ENCODE measurements at regions not wholly inside any gene's neighbourhood (a gene's known extent, or its start where the extent isn't known, plus 50 kb on each side); places are given as distances from the start of the nearest gene placed in this dataset.
A peak's percentile ranks its signal among the peaks of the same experiment; 100 is the strongest.

DNA sequence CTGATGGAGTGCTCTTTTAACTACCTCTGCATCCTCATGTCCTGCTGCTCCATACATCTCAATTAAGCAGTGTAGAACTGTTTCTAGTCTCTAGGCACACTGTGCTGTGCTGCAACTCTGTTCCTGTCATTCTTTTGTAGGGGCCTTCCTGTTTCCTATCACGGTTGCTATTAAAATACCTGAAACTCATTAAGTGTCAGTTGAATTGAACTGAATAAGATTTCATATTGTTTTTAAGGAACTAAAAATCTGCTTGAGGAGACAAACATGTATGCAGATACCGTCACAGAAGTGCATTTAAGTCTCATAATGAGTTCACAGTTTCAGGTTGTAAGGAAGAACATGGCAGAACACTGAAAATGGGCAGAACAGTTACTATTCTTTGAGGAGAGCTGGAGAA is 170.1 kb downstream of the LARP7 start:
- Histone ChIP-seq H3K4me3 (ENCODE audit: low read depth, low read length) (no peak overlapping the region), H3K36me3 (ENCODE audit: control insufficient read depth, insufficient read depth, low read length) (no peaks in the 10 kb centered on the region), H3K27me3 (ENCODE audit: control insufficient read depth, insufficient read depth, low read length) (no peaks in the 10 kb centered on the region)
- TF ChIP-seq, protein P1, sequence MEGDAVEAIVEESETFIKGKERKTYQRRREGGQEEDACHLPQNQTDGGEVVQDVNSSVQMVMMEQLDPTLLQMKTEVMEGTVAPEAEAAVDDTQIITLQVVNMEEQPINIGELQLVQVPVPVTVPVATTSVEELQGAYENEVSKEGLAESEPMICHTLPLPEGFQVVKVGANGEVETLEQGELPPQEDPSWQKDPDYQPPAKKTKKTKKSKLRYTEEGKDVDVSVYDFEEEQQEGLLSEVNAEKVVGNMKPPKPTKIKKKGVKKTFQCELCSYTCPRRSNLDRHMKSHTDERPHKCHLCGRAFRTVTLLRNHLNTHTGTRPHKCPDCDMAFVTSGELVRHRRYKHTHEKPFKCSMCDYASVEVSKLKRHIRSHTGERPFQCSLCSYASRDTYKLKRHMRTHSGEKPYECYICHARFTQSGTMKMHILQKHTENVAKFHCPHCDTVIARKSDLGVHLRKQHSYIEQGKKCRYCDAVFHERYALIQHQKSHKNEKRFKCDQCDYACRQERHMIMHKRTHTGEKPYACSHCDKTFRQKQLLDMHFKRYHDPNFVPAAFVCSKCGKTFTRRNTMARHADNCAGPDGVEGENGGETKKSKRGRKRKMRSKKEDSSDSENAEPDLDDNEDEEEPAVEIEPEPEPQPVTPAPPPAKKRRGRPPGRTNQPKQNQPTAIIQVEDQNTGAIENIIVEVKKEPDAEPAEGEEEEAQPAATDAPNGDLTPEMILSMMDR (IDR thresholded peaks at IDR 0.05; ENCODE audit: insufficient read depth, low read length, poor library complexity, severe bottlenecking), result no peak
- no peak for DNase-seq (ENCODE audit: low read depth)

DNA sequence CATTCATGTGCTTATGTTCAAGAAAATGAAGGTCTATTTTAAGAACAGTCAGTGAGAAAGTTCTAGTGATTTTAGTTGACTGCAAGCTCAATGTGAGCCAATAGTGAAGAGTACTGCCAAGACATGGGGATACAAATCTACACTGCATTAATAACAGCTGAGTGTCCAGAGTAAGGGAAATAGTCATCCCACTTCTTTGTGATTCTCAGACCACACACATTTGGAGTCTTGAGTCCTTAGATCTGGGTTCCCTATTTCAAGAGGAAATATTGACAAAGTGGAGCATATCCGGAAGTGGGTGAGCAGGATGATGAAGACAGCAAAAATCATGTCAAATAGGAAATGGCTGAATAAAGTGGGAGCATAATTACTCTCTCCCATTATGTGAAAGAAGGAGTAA is 171.1 kb downstream of the LARP7 start:
- Histone ChIP-seq H3K36me3 (ENCODE audit: control insufficient read depth, insufficient read depth, low read length) (no peaks in the 10 kb centered on the region), H3K27me3 (ENCODE audit: control insufficient read depth, insufficient read depth, low read length) (no peaks in the 10 kb centered on the region), H3K4me3 (ENCODE audit: low read depth, low read length) (no peak overlapping the region)
- TF ChIP-seq, protein P1 (IDR thresholded peaks at IDR 0.05; ENCODE audit: insufficient read depth, low read length, poor library complexity, severe bottlenecking), result no peak
- no peak for DNase-seq (ENCODE audit: low read depth)

DNA sequence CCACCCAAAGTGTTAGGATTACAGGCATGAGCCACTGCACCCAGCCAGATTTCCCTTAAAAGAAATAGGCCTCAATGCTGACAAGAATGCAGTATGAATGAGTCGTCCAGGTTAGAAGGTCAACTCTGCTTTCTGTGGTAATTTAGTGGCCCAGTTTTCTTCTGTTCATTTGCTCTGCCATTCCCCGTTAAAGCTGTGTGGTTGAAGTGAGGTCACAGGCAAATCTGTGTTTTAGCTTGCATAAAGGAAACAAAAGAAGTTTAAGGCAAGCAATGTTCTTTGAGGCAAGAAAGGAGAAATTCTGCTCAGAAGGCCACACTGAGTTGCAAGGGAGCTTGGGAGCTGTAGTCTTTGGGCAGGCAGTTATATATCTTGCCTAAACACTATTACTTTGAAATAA is 176.8 kb downstream of the LARP7 start:
- H3K27me3 ChIP-seq (ENCODE audit: control insufficient read depth, insufficient read depth, low read length), result no peaks in the 10 kb centered on the region
- H3K36me3 ChIP-seq (ENCODE audit: control insufficient read depth, insufficient read depth, low read length), result no peaks in the 10 kb centered on the region
- H3K4me3 ChIP-seq (ENCODE audit: low read depth, low read length), result no peak overlapping the region
- DNase-seq (ENCODE audit: low read depth), result peak; percentile 56
- TF ChIP-seq, protein P1 (IDR thresholded peaks at IDR 0.05; ENCODE audit: insufficient read depth, low read length, poor library complexity, severe bottlenecking), result no peak

DNA sequence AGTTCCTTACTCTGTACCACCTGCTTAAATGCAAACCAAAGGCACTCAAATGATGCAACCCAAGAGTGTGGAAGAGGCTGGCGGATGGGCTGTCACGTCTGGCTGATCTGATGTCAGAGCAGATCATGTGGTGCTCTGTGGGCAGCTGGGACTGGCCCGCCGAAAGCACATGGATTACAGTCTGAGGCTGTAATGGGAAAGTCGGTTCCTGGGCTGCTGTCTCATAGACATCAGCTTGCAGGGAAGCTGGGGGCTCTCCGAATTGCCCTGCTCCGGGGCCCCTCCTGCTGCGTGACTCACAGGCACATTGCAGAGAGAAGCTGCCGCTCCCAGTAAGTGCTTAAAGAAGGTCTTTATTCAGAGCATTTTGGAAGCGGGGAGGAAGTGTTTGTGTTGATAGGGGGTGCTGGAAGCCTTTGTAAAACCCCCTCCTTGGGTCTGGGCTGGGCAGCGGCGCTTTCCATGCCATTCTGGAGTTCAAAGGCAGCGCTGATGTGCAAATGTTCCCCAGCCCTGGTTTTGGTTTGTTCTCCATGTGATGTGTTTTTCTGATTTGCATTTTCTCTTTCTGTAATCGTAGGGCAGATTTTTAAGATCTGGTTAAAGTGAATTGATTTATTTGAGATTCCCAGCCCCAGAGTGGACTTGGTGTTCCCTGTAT is 181.1 kb downstream of the LARP7 start:
- Histone ChIP-seq H3K27me3 (ENCODE audit: control insufficient read depth, insufficient read depth, low read length) (no peaks in the 10 kb centered on the region), H3K36me3 (ENCODE audit: control insufficient read depth, insufficient read depth, low read length) (no peaks in the 10 kb centered on the region), H3K4me3 (ENCODE audit: low read depth, low read length) (peak overlapping the region; percentile 44)
- TF ChIP-seq, protein P1 (IDR thresholded peaks at IDR 0.05; ENCODE audit: insufficient read depth, low read length, poor library complexity, severe bottlenecking), result peak; percentile 4
- DNase-seq (ENCODE audit: low read depth), result peak; percentile 88

DNA sequence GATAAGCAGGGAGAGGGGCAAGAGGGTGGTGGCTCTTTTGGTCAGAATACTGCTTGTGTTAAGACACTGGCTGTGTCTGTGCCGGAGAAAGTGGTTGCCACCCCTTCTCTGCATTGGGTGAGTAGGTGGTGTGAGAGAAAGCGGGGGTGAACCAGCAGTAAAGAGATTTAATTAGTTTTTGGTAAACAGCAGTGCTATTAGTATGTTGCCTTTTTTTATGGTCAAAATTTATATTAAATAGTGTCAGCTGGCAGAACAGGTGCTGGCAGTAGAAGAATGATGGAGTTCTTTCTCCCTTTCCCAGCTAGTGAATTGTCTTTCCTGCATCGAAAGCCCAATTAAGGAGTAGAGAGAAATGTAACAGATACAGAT is 181.6 kb downstream of the LARP7 start:
- Histone ChIP-seq H3K4me3 (ENCODE audit: low read depth, low read length) (peak overlapping the region; percentile 44), H3K36me3 (ENCODE audit: control insufficient read depth, insufficient read depth, low read length) (no peaks in the 10 kb centered on the region), H3K27me3 (ENCODE audit: control insufficient read depth, insufficient read depth, low read length) (no peaks in the 10 kb centered on the region)
- DNase-seq (ENCODE audit: low read depth), result no peak
- TF ChIP-seq, protein P1 (IDR thresholded peaks at IDR 0.05; ENCODE audit: insufficient read depth, low read length, poor library complexity, severe bottlenecking), result no peak

DNA sequence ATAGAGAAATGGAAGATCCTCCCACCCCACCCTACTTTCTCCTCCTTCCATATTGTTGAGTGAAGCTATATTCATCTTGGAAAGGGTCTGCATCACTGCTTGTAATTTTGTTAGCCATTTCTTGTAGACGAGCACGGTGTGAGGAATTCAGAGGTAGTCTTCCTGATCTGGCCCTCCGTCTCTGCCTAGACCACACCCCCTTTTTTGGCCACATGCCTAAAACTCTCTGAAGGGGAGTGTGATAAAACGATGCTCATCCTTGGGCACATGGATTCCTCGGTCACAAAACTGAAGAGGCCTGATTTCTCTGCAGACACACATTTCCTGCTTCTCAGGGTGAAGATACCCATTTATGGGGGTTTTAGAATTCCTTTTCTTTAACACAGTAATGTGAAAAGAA is 182.8 kb downstream of the LARP7 start:
- Histone ChIP-seq H3K4me3 (ENCODE audit: low read depth, low read length) (no peak overlapping the region), H3K36me3 (ENCODE audit: control insufficient read depth, insufficient read depth, low read length) (no peaks in the 10 kb centered on the region), H3K27me3 (ENCODE audit: control insufficient read depth, insufficient read depth, low read length) (no peaks in the 10 kb centered on the region)
- no peak for DNase-seq (ENCODE audit: low read depth)
- TF ChIP-seq, protein P1 (IDR thresholded peaks at IDR 0.05; ENCODE audit: insufficient read depth, low read length, poor library complexity, severe bottlenecking), result no peak

Measured in kidney epithelial cell (primary cell).